Astrocyte (in vitro differentiated cells and primary cell): ENCODE measurements at regions not wholly inside any gene's neighbourhood (a gene's known extent, or its start where the extent isn't known, plus 50 kb on each side); places are given as distances from the start of the nearest gene placed in this dataset.
"Not testable (repeated sequence)": the region's sequence is repeated elsewhere in the genome, so short reads cannot be mapped to it uniquely, and the experiment has no call there.

Experiments
- EZH2 ChIP-seq: IDR thresholded peaks from 2 replicates; pipeline ENCODE4 v1.6.1; 2012; ENCODE audit warnings: mild to moderate bottlenecking, low read length, inconsistent platforms; ENCODE audit not compliant: insufficient read depth
- TF ChIP-seq, protein P1 (sequence below): IDR thresholded peaks from 2 replicates; pipeline ENCODE4 v1.5.1; 2011; ENCODE audit warnings: low read depth, mild to moderate bottlenecking, inconsistent platforms, low read length, moderate library complexity; ENCODE audit not compliant: insufficient read depth

- TF ChIP-seq, protein P1, sequence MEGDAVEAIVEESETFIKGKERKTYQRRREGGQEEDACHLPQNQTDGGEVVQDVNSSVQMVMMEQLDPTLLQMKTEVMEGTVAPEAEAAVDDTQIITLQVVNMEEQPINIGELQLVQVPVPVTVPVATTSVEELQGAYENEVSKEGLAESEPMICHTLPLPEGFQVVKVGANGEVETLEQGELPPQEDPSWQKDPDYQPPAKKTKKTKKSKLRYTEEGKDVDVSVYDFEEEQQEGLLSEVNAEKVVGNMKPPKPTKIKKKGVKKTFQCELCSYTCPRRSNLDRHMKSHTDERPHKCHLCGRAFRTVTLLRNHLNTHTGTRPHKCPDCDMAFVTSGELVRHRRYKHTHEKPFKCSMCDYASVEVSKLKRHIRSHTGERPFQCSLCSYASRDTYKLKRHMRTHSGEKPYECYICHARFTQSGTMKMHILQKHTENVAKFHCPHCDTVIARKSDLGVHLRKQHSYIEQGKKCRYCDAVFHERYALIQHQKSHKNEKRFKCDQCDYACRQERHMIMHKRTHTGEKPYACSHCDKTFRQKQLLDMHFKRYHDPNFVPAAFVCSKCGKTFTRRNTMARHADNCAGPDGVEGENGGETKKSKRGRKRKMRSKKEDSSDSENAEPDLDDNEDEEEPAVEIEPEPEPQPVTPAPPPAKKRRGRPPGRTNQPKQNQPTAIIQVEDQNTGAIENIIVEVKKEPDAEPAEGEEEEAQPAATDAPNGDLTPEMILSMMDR = not testable (repeated sequence)
- not testable (repeated sequence) for TF ChIP-seq EZH2
These were observed 4462.4 kb upstream of the TPTE start for GRCh38 chr21:6058997-6059396.
